ENCODE measurements at regions not wholly inside any gene's neighbourhood (a gene's known extent, or its start where the extent isn't known, plus 50 kb on each side); places are given as distances from the start of the nearest gene placed in this dataset.

DNA sequence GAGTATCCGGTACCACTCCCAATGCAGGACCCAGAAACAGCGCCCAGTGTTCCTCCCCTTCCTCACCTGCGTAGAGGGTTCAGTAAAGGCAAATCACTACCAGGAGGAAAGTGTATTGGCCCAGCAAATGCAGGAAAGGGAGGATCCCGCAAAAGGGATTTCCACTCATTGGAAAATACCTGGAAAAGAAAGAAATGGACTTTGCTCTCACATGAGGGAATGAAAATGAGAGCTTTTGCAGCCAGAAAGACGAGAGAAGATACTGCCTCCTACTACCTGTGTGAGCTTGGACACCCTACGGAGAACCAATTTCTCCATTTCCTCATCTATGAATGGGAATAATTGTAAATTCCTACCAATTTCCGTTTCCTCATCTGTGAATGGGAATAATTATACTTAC is 184.1 kb upstream of the PPARGC1A start:
- H3K27me3 ChIP-seq (replicated peaks; ENCODE audit: insufficient read depth), result no peaks in the 10 kb centered on the region
- no peak overlapping the region for H3K27ac ChIP-seq
- no peaks in the 10 kb centered on the region for H3K4me1 ChIP-seq (ENCODE audit: control insufficient read depth in 1 of 2, low read depth in 2 of 2)
- DNase-seq (ENCODE audit: low spot score), result no peak
- H3K9me3 ChIP-seq, result no peaks in the 10 kb centered on the region
- TF ChIP-seq, protein P1, sequence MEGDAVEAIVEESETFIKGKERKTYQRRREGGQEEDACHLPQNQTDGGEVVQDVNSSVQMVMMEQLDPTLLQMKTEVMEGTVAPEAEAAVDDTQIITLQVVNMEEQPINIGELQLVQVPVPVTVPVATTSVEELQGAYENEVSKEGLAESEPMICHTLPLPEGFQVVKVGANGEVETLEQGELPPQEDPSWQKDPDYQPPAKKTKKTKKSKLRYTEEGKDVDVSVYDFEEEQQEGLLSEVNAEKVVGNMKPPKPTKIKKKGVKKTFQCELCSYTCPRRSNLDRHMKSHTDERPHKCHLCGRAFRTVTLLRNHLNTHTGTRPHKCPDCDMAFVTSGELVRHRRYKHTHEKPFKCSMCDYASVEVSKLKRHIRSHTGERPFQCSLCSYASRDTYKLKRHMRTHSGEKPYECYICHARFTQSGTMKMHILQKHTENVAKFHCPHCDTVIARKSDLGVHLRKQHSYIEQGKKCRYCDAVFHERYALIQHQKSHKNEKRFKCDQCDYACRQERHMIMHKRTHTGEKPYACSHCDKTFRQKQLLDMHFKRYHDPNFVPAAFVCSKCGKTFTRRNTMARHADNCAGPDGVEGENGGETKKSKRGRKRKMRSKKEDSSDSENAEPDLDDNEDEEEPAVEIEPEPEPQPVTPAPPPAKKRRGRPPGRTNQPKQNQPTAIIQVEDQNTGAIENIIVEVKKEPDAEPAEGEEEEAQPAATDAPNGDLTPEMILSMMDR (IDR thresholded peaks at IDR 0.05), result no peak
- no peak overlapping the region for H3K4me3 ChIP-seq
- no peak for ATAC-seq (ENCODE audit: insufficient number of reproducible peaks, low FRiP score, low read depth)
- H3K36me3 ChIP-seq, result no peaks in the 10 kb centered on the region

DNA sequence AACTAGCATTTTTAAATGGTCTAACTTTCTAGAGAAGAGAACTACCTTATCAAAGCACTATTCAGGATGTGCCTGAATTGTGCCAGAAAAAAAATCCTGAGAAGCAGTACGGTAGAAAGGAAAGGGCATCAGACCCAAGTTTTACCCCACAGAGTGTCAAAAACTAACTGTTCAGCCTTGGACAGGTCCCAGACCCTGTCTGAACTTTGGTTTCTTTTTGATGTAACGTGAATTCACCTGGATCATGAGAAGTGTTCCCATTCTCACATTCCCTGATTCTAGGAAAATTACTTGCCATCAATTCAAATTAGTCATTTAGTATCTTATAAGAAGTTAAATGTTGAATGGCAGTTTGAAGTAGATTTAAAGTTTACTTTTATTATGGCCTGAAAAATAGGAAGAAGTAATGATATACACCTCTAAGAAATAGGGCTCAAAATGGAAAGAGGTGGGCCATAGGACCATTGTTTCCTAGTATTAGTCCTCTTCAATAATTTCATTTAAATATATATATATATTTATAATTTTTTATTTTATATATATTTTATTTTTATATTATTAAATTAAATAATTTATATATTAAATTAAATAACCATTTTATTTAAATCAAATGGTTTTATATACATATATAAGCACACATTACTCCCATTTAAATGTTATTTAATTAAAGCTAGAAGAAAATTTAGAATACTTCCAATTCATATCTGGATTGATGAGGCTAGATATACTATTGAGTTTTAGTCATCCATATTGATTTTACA is 181.9 kb upstream of the PPARGC1A start:
- DNase-seq (ENCODE audit: low spot score), result no peak
- H3K27ac ChIP-seq, result no peak overlapping the region
- no peak overlapping the region for H3K4me3 ChIP-seq
- H3K27me3 ChIP-seq (replicated peaks; ENCODE audit: insufficient read depth), result no peaks in the 10 kb centered on the region
- TF ChIP-seq, protein P1 (IDR thresholded peaks at IDR 0.05), result no peak
- ATAC-seq (ENCODE audit: insufficient number of reproducible peaks, low FRiP score, low read depth), result no peak
- no peaks in the 10 kb centered on the region for H3K9me3 ChIP-seq
- no peaks in the 10 kb centered on the region for H3K4me1 ChIP-seq (ENCODE audit: control insufficient read depth in 1 of 2, low read depth in 2 of 2)
- H3K36me3 ChIP-seq, result no peaks in the 10 kb centered on the region

DNA sequence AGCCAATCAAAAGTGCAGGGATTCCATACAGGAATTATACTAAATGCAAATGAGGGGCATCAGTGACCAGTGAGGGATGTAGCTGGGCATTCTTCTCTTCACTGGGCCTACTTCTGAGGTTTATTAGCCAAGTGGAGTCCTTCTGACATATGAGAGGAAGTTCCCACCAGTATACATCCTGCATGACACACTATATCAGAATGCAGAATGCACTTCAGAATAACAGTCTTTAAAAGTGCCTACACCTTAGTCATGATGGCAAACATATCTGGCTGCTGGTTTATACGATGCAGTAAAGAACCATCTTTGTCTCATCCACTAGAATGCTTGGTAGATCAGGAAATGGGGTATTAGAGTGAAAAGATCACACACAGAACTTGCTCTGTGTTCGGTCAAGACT is 180.3 kb upstream of the PPARGC1A start:
- Histone ChIP-seq H3K9me3 (no peaks in the 10 kb centered on the region), H3K4me3 (no peak overlapping the region), H3K27me3 (replicated peaks; ENCODE audit: insufficient read depth) (no peaks in the 10 kb centered on the region), H3K36me3 (no peaks in the 10 kb centered on the region), H3K4me1 (ENCODE audit: control insufficient read depth in 1 of 2, low read depth in 2 of 2) (no peaks in the 10 kb centered on the region), H3K27ac (no peak overlapping the region)
- ATAC-seq (ENCODE audit: insufficient number of reproducible peaks, low FRiP score, low read depth), result no peak
- TF ChIP-seq, protein P1 (IDR thresholded peaks at IDR 0.05), result no peak
- no peak for DNase-seq (ENCODE audit: low spot score)

DNA sequence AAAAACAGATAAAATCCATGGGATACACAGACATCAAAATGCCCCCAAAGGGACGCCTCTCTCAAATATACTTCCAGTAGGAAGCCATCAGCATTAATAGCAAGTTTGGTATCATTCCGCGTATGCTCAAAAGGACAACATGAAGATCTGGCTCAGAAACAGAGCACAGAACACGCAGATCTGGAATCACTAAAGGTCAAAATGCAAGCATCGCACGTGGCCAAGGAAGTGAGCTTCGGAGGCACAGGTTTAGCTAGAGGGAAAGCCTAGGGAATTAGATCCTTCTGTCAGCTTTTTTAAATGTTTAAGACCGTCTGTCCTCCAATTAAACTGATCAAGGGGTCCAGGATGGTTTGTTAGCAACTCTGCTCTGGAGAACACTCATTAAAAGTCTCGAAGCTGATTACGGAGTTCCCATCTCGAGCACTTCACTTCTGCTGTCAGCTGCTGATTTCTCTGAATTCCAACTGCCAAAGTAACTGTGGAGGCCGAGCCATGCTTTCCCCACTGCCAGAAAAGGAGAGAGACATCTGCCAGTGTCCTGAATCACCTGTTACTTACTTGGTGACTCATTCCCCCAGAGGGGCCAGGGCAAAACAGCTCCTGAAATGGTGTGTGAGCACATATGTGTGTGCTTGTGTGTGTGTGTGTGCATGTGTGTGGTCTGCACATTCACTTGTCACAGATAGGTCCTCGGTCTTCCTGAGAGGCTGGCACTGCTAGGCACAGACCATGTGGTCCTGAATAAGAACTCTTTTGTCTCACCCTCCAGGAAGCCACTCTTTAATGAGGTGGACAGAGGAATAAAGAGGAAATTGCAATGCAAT is 177.7 kb upstream of the PPARGC1A start:
- no peak overlapping the region for H3K27ac ChIP-seq
- DNase-seq (ENCODE audit: low spot score), result no peak
- TF ChIP-seq, protein P1 (IDR thresholded peaks at IDR 0.05), result no peak
- no peaks in the 10 kb centered on the region for H3K4me1 ChIP-seq (ENCODE audit: control insufficient read depth in 1 of 2, low read depth in 2 of 2)
- ATAC-seq (ENCODE audit: insufficient number of reproducible peaks, low FRiP score, low read depth), result no peak
- no peaks in the 10 kb centered on the region for H3K36me3 ChIP-seq
- no peaks in the 10 kb centered on the region for H3K27me3 ChIP-seq (replicated peaks; ENCODE audit: insufficient read depth)
- H3K9me3 ChIP-seq, result no peaks in the 10 kb centered on the region
- no peak overlapping the region for H3K4me3 ChIP-seq

DNA sequence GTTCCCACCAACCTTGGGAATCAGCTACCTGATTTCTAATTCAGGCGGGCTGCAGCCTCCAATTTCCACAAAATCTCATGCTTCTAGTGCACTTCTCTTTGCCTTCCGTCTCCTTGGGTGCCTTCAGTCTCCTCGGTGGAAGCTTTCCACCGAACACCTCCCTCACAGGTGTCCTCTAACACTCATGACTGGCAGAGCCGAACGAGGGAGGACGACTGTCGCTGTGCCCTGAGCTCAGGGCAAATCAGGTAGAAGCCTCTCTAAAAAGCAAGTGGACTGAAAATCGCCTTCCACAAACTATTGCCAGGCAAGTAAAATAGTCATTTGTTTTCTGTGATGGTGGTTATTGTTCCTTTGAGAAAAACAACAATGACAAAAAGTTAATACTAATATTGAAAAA is 176.1 kb upstream of the PPARGC1A start:
- H3K4me3 ChIP-seq, result no peak overlapping the region
- ATAC-seq (ENCODE audit: insufficient number of reproducible peaks, low FRiP score, low read depth) (no peak), DNase-seq (ENCODE audit: low spot score) (no peak)
- no peaks in the 10 kb centered on the region for H3K4me1 ChIP-seq (ENCODE audit: control insufficient read depth in 1 of 2, low read depth in 2 of 2)
- H3K9me3 ChIP-seq, result no peaks in the 10 kb centered on the region
- no peaks in the 10 kb centered on the region for H3K36me3 ChIP-seq
- no peak overlapping the region for H3K27ac ChIP-seq
- TF ChIP-seq, protein P1 (IDR thresholded peaks at IDR 0.05), result no peak
- no peaks in the 10 kb centered on the region for H3K27me3 ChIP-seq (replicated peaks; ENCODE audit: insufficient read depth)

Measured in thoracic aorta (tissue), 2 donors.